GM23338 (cell line): ENCODE measurements at regions not wholly inside any gene's neighbourhood (a gene's known extent, or its start where the extent isn't known, plus 50 kb on each side); places are given as distances from the start of the nearest gene placed in this dataset.

Experiments
- ATAC-seq: fragments of 200-7000 bp; cut with Tn5 transposase; 3 replicates; pipeline ENCODE4 v1.9.1; 2020
- DNase-seq: peaks from one replicate; pipeline ENCODE4 v3.0.0-alpha.2; 2015; ENCODE audit warnings: low spot score
- H2AFZ ChIP-seq: fragments of 200-600 bp; sonication (generic); 2 replicates; pipeline ENCODE4 v1.8.0; 2016; ENCODE audit warnings: antibody characterized with exemption, mild to moderate bottlenecking, moderate library complexity
- H3F3A ChIP-seq: fragments of 200-600 bp; sonication (generic); replicated peaks from 2 replicates; pipeline ENCODE4 v1.8.0; 2017; ENCODE audit warnings: antibody characterized with exemption, mixed run types, low read depth
- H3K27ac ChIP-seq: fragments of 200-600 bp; sonication (generic); 2 replicates; pipeline ENCODE4 v1.6.1; 2016; ENCODE audit warnings: low read depth
- H3K27me3 ChIP-seq: fragments of 200-600 bp; sonication (generic); 2 replicates; pipeline ENCODE4 v1.8.0; 2016; ENCODE audit warnings: mild to moderate bottlenecking, mixed run types, moderate library complexity; ENCODE audit not compliant: insufficient read depth
- H3K36me3 ChIP-seq: fragments of 200-600 bp; sonication (generic); 2 replicates; pipeline ENCODE4 v1.8.0; 2016; ENCODE audit warnings: mild to moderate bottlenecking; ENCODE audit not compliant: insufficient read depth
- H3K4me1 ChIP-seq: fragments of 200-600 bp; sonication (generic); 2 replicates; pipeline ENCODE4 v1.8.0; 2016; ENCODE audit warnings: mild to moderate bottlenecking, moderate library complexity; ENCODE audit not compliant: insufficient read depth
- H3K4me2 ChIP-seq: fragments of 200-600 bp; sonication (generic); 2 replicates; pipeline ENCODE4 v1.7.1; 2017; ENCODE audit warnings: mixed run types
- H3K4me3 ChIP-seq: fragments of 200-600 bp; sonication (generic); 2 replicates; pipeline ENCODE4 v1.6.1; 2016; ENCODE audit warnings: mixed run types
- H3K79me2 ChIP-seq: fragments of 200-600 bp; sonication (generic); replicated peaks from 2 replicates; pipeline ENCODE4 v1.8.0; 2017; ENCODE audit warnings: mild to moderate bottlenecking; ENCODE audit not compliant: insufficient read depth
- H3K9me2 ChIP-seq: fragments of 200-600 bp; sonication (generic); 2 replicates; pipeline ENCODE4 v1.8.0; 2017; ENCODE audit not compliant: insufficient read depth
- H4K20me1 ChIP-seq: fragments of 200-600 bp; sonication (generic); replicated peaks from 2 replicates; pipeline ENCODE4 v1.8.0; 2017; ENCODE audit warnings: mild to moderate bottlenecking; ENCODE audit not compliant: insufficient read depth
- H3K27ac Mint-ChIP-seq: 2 replicates; pipeline ENCODE4 v1.8.0; 2020; ENCODE audit warnings: inconsistent platforms, mild to moderate bottlenecking, moderate library complexity, mixed read lengths
- H3K27me3 Mint-ChIP-seq: 3 replicates; pipeline ENCODE4 v1.8.0; 2022; ENCODE audit warnings: low read depth, mild to moderate bottlenecking, moderate library complexity, mixed read lengths, inconsistent platforms; ENCODE audit not compliant: insufficient read depth, poor library complexity
- H3K36me3 Mint-ChIP-seq: 3 replicates; pipeline ENCODE4 v1.8.0; 2021; ENCODE audit warnings: low read depth, mild to moderate bottlenecking, inconsistent platforms, moderate library complexity, mixed read lengths
- H3K4me1 Mint-ChIP-seq: 3 replicates; pipeline ENCODE4 v1.8.0; 2020; ENCODE audit warnings: mild to moderate bottlenecking, inconsistent platforms, mixed read lengths
- H3K4me3 Mint-ChIP-seq: 3 replicates; pipeline ENCODE4 v1.8.0; 2021; ENCODE audit warnings: moderate library complexity, mild to moderate bottlenecking, inconsistent platforms, mixed read lengths
- H3K9me3 Mint-ChIP-seq: 3 replicates; pipeline ENCODE4 v1.8.0; 2020; ENCODE audit warnings: moderate library complexity, mild to moderate bottlenecking, inconsistent platforms, mixed read lengths
- CREB1 ChIP-seq: fragments of 250-450 bp; sonication (Bioruptor Pico); IDR thresholded peaks from 2 replicates; pipeline ENCODE4 v1.5.0; 2020; ENCODE audit warnings: low read depth, mild to moderate bottlenecking, moderate library complexity
- CTCF ChIP-seq, 2 experiments: fragments of 200-600 bp in 1 of 2; sonication (generic) in 1 of 2; conservative IDR thresholded peaks; 2 replicates each; pipeline versions ENCODE4 v1.5.1 to v1.6.1; 2016 to 2017; ENCODE audit warnings: antibody characterized with exemption in 2 of 2, low read depth in 2 of 2, mild to moderate bottlenecking in 2 of 2, moderate library complexity in 1 of 2
- ETS1 ChIP-seq: IDR thresholded peaks from 2 replicates; pipeline ENCODE4 v1.6.1; 2016; ENCODE audit warnings: antibody characterized with exemption
- EZH2 ChIP-seq: fragments of 200-600 bp; sonication (generic); IDR thresholded peaks from one replicate; pipeline ENCODE4 v1.8.0; 2017; ENCODE audit warnings: antibody characterized with exemption, mild to moderate bottlenecking, low read depth; ENCODE audit not compliant: unreplicated experiment
- EZH2phosphoT487 ChIP-seq: fragments of 200-600 bp; sonication (generic); IDR thresholded peaks from one replicate; pipeline ENCODE4 v1.8.1; 2018; ENCODE audit warnings: antibody characterized with exemption; ENCODE audit not compliant: unreplicated experiment
- JUNB ChIP-seq: IDR thresholded peaks from one replicate; pipeline ENCODE4 v1.6.1; 2016; ENCODE audit warnings: antibody characterized with exemption; ENCODE audit not compliant: unreplicated experiment
- POLR2AphosphoS5 ChIP-seq: IDR thresholded peaks from 2 replicates; pipeline ENCODE4 v1.6.1; 2016; ENCODE audit warnings: antibody characterized with exemption, low read depth
- STAT1 ChIP-seq: IDR thresholded peaks from one replicate; pipeline ENCODE4 v1.6.1; 2016; ENCODE audit warnings: antibody characterized with exemption; ENCODE audit not compliant: unreplicated experiment
- ZNF331 ChIP-seq: fragments of 250-450 bp; sonication (Bioruptor Pico); IDR thresholded peaks from 2 replicates; pipeline ENCODE4 v1.5.0; 2020; ENCODE audit warnings: low read depth, mild to moderate bottlenecking, moderate library complexity
- ZNF462 ChIP-seq: fragments of 250-450 bp; sonication (Bioruptor Pico); IDR thresholded peaks from 2 replicates; pipeline ENCODE4 v1.5.0; 2020; ENCODE audit warnings: mild to moderate bottlenecking, moderate library complexity

- Mint-ChIP-seq H3K9me3 (no peaks in the 10 kb centered on the region), H3K4me3 (no peak overlapping the region)
Measured at GRCh38 chr9:80489329-80489728, 917.6 kb downstream of the TLE4 start.

More at GRCh38 chr9:80489329-80489728, 917.6 kb downstream of the TLE4 start:
- Histone ChIP-seq H3K79me2 (no peaks in the 10 kb centered on the region), H4K20me1 (no peaks in the 10 kb centered on the region), H3K4me3 (no peak overlapping the region), H3K36me3 (no peaks in the 10 kb centered on the region), H3K4me1 (no peaks in the 10 kb centered on the region), H3F3A (no peaks in the 10 kb centered on the region), H2AFZ (no peak overlapping the region), H3K4me2 (no peak overlapping the region), H3K27ac (no peak overlapping the region), H3K27me3 (no peaks in the 10 kb centered on the region), H3K9me2 (no peaks in the 10 kb centered on the region)
- Mint-ChIP-seq H3K27me3 (no peaks in the 10 kb centered on the region), H3K4me1 (no peaks in the 10 kb centered on the region), H3K36me3 (no peaks in the 10 kb centered on the region), H3K27ac (no peak overlapping the region)
- TF ChIP-seq EZH2phosphoT487: no peak
- no peak for TF ChIP-seq JUNB
- TF ChIP-seq CTCF (conservative IDR thresholded peaks at IDR 0.05; ENCODE audit: low read depth in 2 of 2): no peak
- TF ChIP-seq STAT1: no peak
- no peak for TF ChIP-seq EZH2
- TF ChIP-seq ZNF462 (CRISPR knock-in tag): no peak
- TF ChIP-seq ZNF331 (CRISPR knock-in tag): no peak
- TF ChIP-seq POLR2AphosphoS5: no peak
- TF ChIP-seq ETS1: no peak
- TF ChIP-seq CREB1 (CRISPR knock-in tag): no peak
- DNase-seq (no peak), ATAC-seq (no peak)
